H9 (cell line): ENCODE measurements at regions not wholly inside any gene's neighbourhood (a gene's known extent, or its start where the extent isn't known, plus 50 kb on each side); places are given as distances from the start of the nearest gene placed in this dataset.

Experiments used
- DNase-seq: peaks from one replicate; pipeline ENCODE4 v3.0.0-alpha.2; 2017
- H2AFZ ChIP-seq: one replicate; pipeline ENCODE4 v1.6.1; 2013; ENCODE audit warnings: mild to moderate bottlenecking, low read length, control low read depth, moderate library complexity
- H2AK5ac ChIP-seq: 2 replicates; pipeline ENCODE4 v1.6.1; 2013; ENCODE audit warnings: low read length, control low read depth, mixed read lengths; ENCODE audit not compliant: insufficient read length
- H2BK120ac ChIP-seq: one replicate; pipeline ENCODE4 v1.6.1; 2013; ENCODE audit warnings: low read depth, mild to moderate bottlenecking, low read length, control low read depth, inconsistent platforms; ENCODE audit not compliant: poor library complexity, severe bottlenecking
- H2BK12ac ChIP-seq: 2 replicates; pipeline ENCODE4 v1.6.1; 2013; ENCODE audit warnings: low read length, control low read depth, mixed read lengths, low read depth; ENCODE audit not compliant: insufficient read length
- H2BK15ac ChIP-seq: 2 replicates; pipeline ENCODE4 v1.6.1; 2013; ENCODE audit warnings: low read depth, low read length, control low read depth
- H2BK20ac ChIP-seq: one replicate; pipeline ENCODE4 v1.6.1; 2013; ENCODE audit warnings: low read depth, mild to moderate bottlenecking, low read length, control low read depth, inconsistent platforms; ENCODE audit not compliant: poor library complexity, severe bottlenecking
- H2BK5ac ChIP-seq: 2 replicates; pipeline ENCODE4 v1.6.1; 2013; ENCODE audit warnings: low read length, control low read depth, mixed read lengths; ENCODE audit not compliant: insufficient read length
- H3K14ac ChIP-seq: 2 replicates; pipeline ENCODE4 v1.6.1; 2013; ENCODE audit warnings: low read length, control low read depth; ENCODE audit not compliant: insufficient read depth
- H3K18ac ChIP-seq: 2 replicates; pipeline ENCODE4 v1.6.1; 2013; ENCODE audit warnings: low read depth, mild to moderate bottlenecking, mixed read lengths, low read length, control low read depth; ENCODE audit not compliant: insufficient read length
- H3K23ac ChIP-seq: 2 replicates; pipeline ENCODE4 v1.6.1; 2013; ENCODE audit warnings: low read length, control low read depth, mixed read lengths, low read depth; ENCODE audit not compliant: insufficient read length
- H3K23me2 ChIP-seq: 2 replicates; pipeline ENCODE4 v1.6.1; 2013; ENCODE audit warnings: low read depth, mild to moderate bottlenecking, mixed read lengths, low read length, control low read depth; ENCODE audit not compliant: insufficient read length, poor library complexity, severe bottlenecking
- H3K27ac ChIP-seq: 2 replicates; pipeline ENCODE4 v1.5.1; 2013; ENCODE audit warnings: low read length, control low read depth, mixed read lengths, low read depth; ENCODE audit not compliant: insufficient read length
- H3K27me3 ChIP-seq: 2 replicates; pipeline ENCODE4 v1.6.1; 2013; ENCODE audit warnings: low read length, control low read depth, inconsistent platforms; ENCODE audit not compliant: insufficient read depth
- H3K4ac ChIP-seq: 2 replicates; pipeline ENCODE4 v1.6.1; 2013; ENCODE audit warnings: low read depth, mild to moderate bottlenecking, control low read depth, inconsistent platforms, low read length, moderate library complexity
- H3K4me1 ChIP-seq: 2 replicates; pipeline ENCODE4 v1.6.1; 2013; ENCODE audit warnings: low read length, control low read depth, inconsistent platforms; ENCODE audit not compliant: insufficient read depth
- H3K4me2 ChIP-seq: 2 replicates; pipeline ENCODE4 v1.6.1; 2013; ENCODE audit warnings: low read length, control low read depth, mixed read lengths; ENCODE audit not compliant: insufficient read length, insufficient read depth
- H3K56ac ChIP-seq: 2 replicates; pipeline ENCODE4 v1.6.1; 2013; ENCODE audit warnings: low read depth, mild to moderate bottlenecking, mixed read lengths, low read length, control low read depth; ENCODE audit not compliant: insufficient read length
- H3K79me1 ChIP-seq: 2 replicates; pipeline ENCODE4 v1.6.1; 2013; ENCODE audit warnings: low read depth, mild to moderate bottlenecking, moderate library complexity, low read length, control low read depth, inconsistent platforms; ENCODE audit not compliant: insufficient read depth, poor library complexity, severe bottlenecking
- H3K79me2 ChIP-seq: 2 replicates; pipeline ENCODE4 v1.6.1; 2013; ENCODE audit warnings: low read length, control low read depth, inconsistent platforms; ENCODE audit not compliant: insufficient read depth
- H3K9ac ChIP-seq: 2 replicates; pipeline ENCODE4 v1.6.1; 2013; ENCODE audit warnings: low read length, control low read depth, mixed read lengths; ENCODE audit not compliant: insufficient read length; ENCODE audit errors: extremely low read depth
- H3K9me3 ChIP-seq: one replicate; pipeline ENCODE4 v1.6.1; 2013; ENCODE audit warnings: low read depth, low read length, inconsistent platforms; ENCODE audit not compliant: control insufficient read depth
- H3T11ph ChIP-seq: one replicate; pipeline ENCODE4 v1.6.1; 2013; ENCODE audit warnings: mild to moderate bottlenecking, low read length, control low read depth, inconsistent platforms
- H4K20me1 ChIP-seq: one replicate; pipeline ENCODE4 v1.6.1; 2013; ENCODE audit not compliant: control insufficient read depth, insufficient read length, insufficient read depth
- H4K5ac ChIP-seq: 2 replicates; pipeline ENCODE4 v1.6.1; 2013; ENCODE audit warnings: low read depth, mild to moderate bottlenecking, mixed read lengths, low read length, control low read depth; ENCODE audit not compliant: insufficient read length
- H4K8ac ChIP-seq: replicated peaks from 2 replicates; pipeline ENCODE4 v1.6.1; 2013; ENCODE audit warnings: low read length, control low read depth, mixed read lengths, low read depth; ENCODE audit not compliant: insufficient read length
- H4K91ac ChIP-seq: 2 replicates; pipeline ENCODE4 v1.6.1; 2013; ENCODE audit warnings: low read depth, mild to moderate bottlenecking, moderate library complexity, mixed read lengths, low read length, control low read depth; ENCODE audit not compliant: insufficient read length
- H3K27ac Mint-ChIP-seq, 3 experiments: 2 replicates in 2 of 3; 3 replicates in 1 of 3; pipeline ENCODE4 v1.8.0; 2020 to 2021; ENCODE audit warnings: mixed read lengths in 3 of 3, mild to moderate bottlenecking in 1 of 3, moderate library complexity in 1 of 3
- H3K27me3 Mint-ChIP-seq: 2 replicates; pipeline ENCODE4 v1.8.0; 2021; ENCODE audit warnings: low read depth, mild to moderate bottlenecking, moderate library complexity, mixed read lengths
- H3K36me3 Mint-ChIP-seq, 3 experiments: 2 replicates in 2 of 3; 3 replicates in 1 of 3; pipeline ENCODE4 v1.8.0; 2020 to 2021; ENCODE audit warnings: low read depth in 3 of 3, mixed read lengths in 3 of 3; ENCODE audit not compliant: insufficient read depth in 1 of 3
- H3K4me1 Mint-ChIP-seq, 2 experiments: 2 replicates each; pipeline ENCODE4 v1.8.0; 2020; ENCODE audit warnings: mixed read lengths in 2 of 2
- H3K4me3 Mint-ChIP-seq, 2 experiments: 2 replicates in 1 of 2; 3 replicates in 1 of 2; pipeline ENCODE4 v1.8.0; 2020 to 2021; ENCODE audit warnings: mild to moderate bottlenecking in 2 of 2, mixed read lengths in 2 of 2, moderate library complexity in 1 of 2
- H3K9me3 Mint-ChIP-seq, 2 experiments: 2 replicates in 1 of 2; 3 replicates in 1 of 2; pipeline ENCODE4 v1.8.0; 2020; ENCODE audit warnings: mild to moderate bottlenecking in 2 of 2, mixed read lengths in 2 of 2, moderate library complexity in 1 of 2
- CTCF ChIP-seq: fragments of 200-600 bp; sonication (generic); conservative IDR thresholded peaks from 3 replicates; pipeline ENCODE4 v1.8.0; 2021; ENCODE audit warnings: antibody characterized with exemption, mild to moderate bottlenecking
- WGBS: extraction: QIAGEN DNeasy Blood & Tissue Kit; methylation state at CpG from one replicate; pipeline ENCODE4 v1.1.7; 2013; ENCODE audit warnings: missing lambda C conversion rate, low lambda C conversion rate, mixed read lengths; ENCODE audit not compliant: insufficient read length; ENCODE audit errors: extremely low coverage; 5-methylcytosine and 5-hydroxymethylcytosine counted together

GRCh38 chr2:53562407-53562806 is 205.2 kb upstream of the CHAC2 start:
- Histone ChIP-seq H2BK12ac (no peak overlapping the region), H3K79me1 (no peaks in the 10 kb centered on the region), H2BK120ac (no peak overlapping the region), H3T11ph (no peak overlapping the region), H3K4me2 (no peak overlapping the region), H4K91ac (no peak overlapping the region), H3K4ac (no peak overlapping the region), H3K56ac (no peak overlapping the region), H3K18ac (no peak overlapping the region), H3K79me2 (no peaks in the 10 kb centered on the region), H2AFZ (no peak overlapping the region), H3K9me3 (no peaks in the 10 kb centered on the region), H2BK15ac (no peak overlapping the region), H2BK5ac (no peak overlapping the region), H4K20me1 (no peaks in the 10 kb centered on the region), H3K27me3 (no peaks in the 10 kb centered on the region), H3K4me1 (no peaks in the 10 kb centered on the region), H2AK5ac (no peak overlapping the region), H2BK20ac (no peak overlapping the region), H4K8ac (no peak overlapping the region), H4K5ac (no peak overlapping the region), H3K9ac (no peak overlapping the region), H3K23ac (no peak overlapping the region), H3K27ac (no peak overlapping the region), H3K23me2 (no peaks in the 10 kb centered on the region), H3K14ac (no peak overlapping the region)
- no peak for TF ChIP-seq CTCF
- no CpG with 5 or more reads among the region's 4 CpGs for WGBS
- Mint-ChIP-seq H3K27me3 (no peaks in the 10 kb centered on the region), H3K36me3 (peaks cover 0 to under 1% (median 0%) of the 10 kb centered on the region in 3 experiments; a peak in 2 of 7 replicates), H3K4me1 (no peaks in the 10 kb centered on the region), H3K27ac (no peak overlapping the region), H3K9me3 (peaks cover 0 to 4% of the 10 kb centered on the region in 2 experiments; a peak in 2 of 5 replicates), H3K4me3 (no peak overlapping the region)
- DNase-seq = no peak
